WTC11 (cell line): ENCODE measurements at regions not wholly inside any gene's neighbourhood (a gene's known extent, or its start where the extent isn't known, plus 50 kb on each side); places are given as distances from the start of the nearest gene placed in this dataset.

Experiments used
- ATAC-seq: fragments of 200-7000 bp; cut with Tn5 transposase; 2 replicates; pipeline ENCODE4 v1.10.0; 2021; ENCODE audit warnings: mild to moderate bottlenecking, moderate library complexity
- CTCF ChIA-PET: fragments of 300-600 bp; sonication (Branson Sonifier 250); formaldehyde crosslinking; loops from one replicate; lab custom pipeline; 2021; ENCODE audit warnings: antibody characterized with exemption; lab: Charles Lee
- POLR2A ChIA-PET: fragments of 350-600 bp; sonication (Branson Sonifier 250); formaldehyde crosslinking; loops from one replicate; lab custom pipeline; 2021; ENCODE audit warnings: antibody characterized with exemption; lab: Charles Lee
- DNase-seq: peaks from one replicate; pipeline ENCODE4 v3.0.0; 2021; ENCODE audit warnings: low spot score
- H3K27ac Mint-ChIP-seq: 2 replicates; pipeline ENCODE4 v1.8.0; 2021; ENCODE audit warnings: mixed read lengths
- H3K27me3 Mint-ChIP-seq: 2 replicates; pipeline ENCODE4 v1.8.0; 2021; ENCODE audit warnings: low read depth, mild to moderate bottlenecking, moderate library complexity, mixed read lengths
- H3K36me3 Mint-ChIP-seq: 2 replicates; pipeline ENCODE4 v1.8.0; 2021; ENCODE audit warnings: mixed read lengths
- H3K4me1 Mint-ChIP-seq: 2 replicates; pipeline ENCODE4 v1.8.0; 2022; ENCODE audit warnings: mixed read lengths
- H3K4me3 Mint-ChIP-seq: 2 replicates; pipeline ENCODE4 v1.8.0; 2021; ENCODE audit warnings: mild to moderate bottlenecking, moderate library complexity, mixed read lengths
- H3K9me3 Mint-ChIP-seq: 2 replicates; pipeline ENCODE4 v1.8.0; 2021; ENCODE audit warnings: mixed read lengths
- CTCF ChIP-seq: fragments of 200-600 bp; IDR thresholded peaks from 2 replicates; pipeline ENCODE4 v1.8.0; 2022; ENCODE audit warnings: antibody characterized with exemption
- EMX1 ChIP-seq: fragments of 250-450 bp; sonication (Bioruptor Pico); IDR thresholded peaks from 2 replicates; pipeline ENCODE4 v1.8.0; 2021; ENCODE audit warnings: mild to moderate bottlenecking
- FOXK1 ChIP-seq: sonication (generic); formaldehyde crosslinking; IDR thresholded peaks from 2 replicates; pipeline ENCODE4 v1.8.0; 2022; ENCODE audit warnings: mild to moderate bottlenecking, moderate library complexity, missing genetic modification reagents
- IRF2 ChIP-seq: sonication (generic); formaldehyde crosslinking; IDR thresholded peaks from 2 replicates; pipeline ENCODE4 v1.8.0; 2022; ENCODE audit warnings: low read depth, missing genetic modification reagents, borderline replicate concordance
- JUN ChIP-seq: sonication (generic); formaldehyde crosslinking; IDR thresholded peaks from 2 replicates; pipeline ENCODE4 v1.8.0; 2023; ENCODE audit warnings: mild to moderate bottlenecking, missing genetic modification reagents
- NFATC4 ChIP-seq: fragments of 250-450 bp; sonication (Bioruptor Pico); IDR thresholded peaks from 2 replicates; pipeline ENCODE4 v1.9.0; 2021; ENCODE audit warnings: mild to moderate bottlenecking
- NFE2L1 ChIP-seq: sonication (generic); formaldehyde crosslinking; IDR thresholded peaks from 2 replicates; pipeline ENCODE4 v1.8.1; 2023; ENCODE audit warnings: missing genetic modification reagents
- NR1H2 ChIP-seq: sonication (generic); formaldehyde crosslinking; IDR thresholded peaks from 2 replicates; pipeline ENCODE4 v1.9.0; 2021; ENCODE audit warnings: mild to moderate bottlenecking, moderate library complexity, missing genetic modification reagents
- NR2C2 ChIP-seq: sonication (generic); formaldehyde crosslinking; IDR thresholded peaks from 2 replicates; pipeline ENCODE4 v1.8.0; 2022; ENCODE audit warnings: mild to moderate bottlenecking, missing genetic modification reagents
- NR3C1 ChIP-seq: sonication (generic); formaldehyde crosslinking; conservative IDR thresholded peaks from 2 replicates; pipeline ENCODE4 v1.8.1; 2023; ENCODE audit warnings: low read depth, mild to moderate bottlenecking, missing genetic modification reagents
- PREB ChIP-seq: sonication (generic); formaldehyde crosslinking; IDR thresholded peaks from 2 replicates; pipeline ENCODE4 v1.8.1; 2022; ENCODE audit warnings: mild to moderate bottlenecking, missing genetic modification reagents, moderate library complexity, borderline replicate concordance
- SOX15 ChIP-seq: fragments of 250-450 bp; sonication (Bioruptor Pico); IDR thresholded peaks from 2 replicates; pipeline ENCODE4 v1.9.0; 2021; ENCODE audit warnings: mild to moderate bottlenecking
- SP1 ChIP-seq: sonication (generic); formaldehyde crosslinking; conservative IDR thresholded peaks from 2 replicates; pipeline ENCODE4 v1.8.1; 2022; ENCODE audit warnings: missing genetic modification reagents
- TP53 ChIP-seq: sonication (generic); formaldehyde crosslinking; IDR thresholded peaks from 2 replicates; pipeline ENCODE4 v1.8.1; 2023; ENCODE audit warnings: mild to moderate bottlenecking, missing genetic modification reagents
- USF2 ChIP-seq: sonication (generic); formaldehyde crosslinking; IDR thresholded peaks from 2 replicates; pipeline ENCODE4 v1.8.1; 2023; ENCODE audit warnings: mild to moderate bottlenecking, missing genetic modification reagents, moderate library complexity
- ZNF138 ChIP-seq: sonication (generic); formaldehyde crosslinking; conservative IDR thresholded peaks from 2 replicates; pipeline ENCODE4 v1.8.1; 2022; ENCODE audit warnings: mild to moderate bottlenecking, moderate library complexity, missing genetic modification reagents
- ZNF425 ChIP-seq: fragments of 250-450 bp; sonication (Bioruptor Pico); conservative IDR thresholded peaks from 2 replicates; pipeline ENCODE4 v1.9.0; 2021; ENCODE audit warnings: mild to moderate bottlenecking
- ZNF671 ChIP-seq: fragments of 250-450 bp; sonication (Bioruptor Pico); IDR thresholded peaks from 2 replicates; pipeline ENCODE4 v1.8.0; 2021; ENCODE audit warnings: mild to moderate bottlenecking
- TF ChIP-seq, protein P1 (sequence below): sonication (generic); formaldehyde crosslinking; IDR thresholded peaks from 2 replicates; pipeline ENCODE4 v1.8.0; 2023; ENCODE audit warnings: missing genetic modification reagents
- TF ChIP-seq, protein P2 (sequence below): sonication (generic); formaldehyde crosslinking; IDR thresholded peaks from 2 replicates; pipeline ENCODE4 v1.8.0; 2022; ENCODE audit warnings: mild to moderate bottlenecking, missing genetic modification reagents
- TF ChIP-seq, protein P3 (sequence below): fragments of 250-450 bp; sonication (Bioruptor Pico); IDR thresholded peaks from 2 replicates; pipeline ENCODE4 v1.9.0; 2021; ENCODE audit warnings: mild to moderate bottlenecking
- TF ChIP-seq, protein P4 (sequence below): sonication (generic); formaldehyde crosslinking; IDR thresholded peaks from 2 replicates; pipeline ENCODE4 v1.8.1; 2022; ENCODE audit warnings: missing genetic modification reagents, borderline replicate concordance

- H3K9me3 Mint-ChIP-seq: no peaks in the 10 kb centered on the region
These were observed 520.5 kb downstream of the PPARGC1A start for GRCh38 chr4:23369331-23369730.

DNA sequence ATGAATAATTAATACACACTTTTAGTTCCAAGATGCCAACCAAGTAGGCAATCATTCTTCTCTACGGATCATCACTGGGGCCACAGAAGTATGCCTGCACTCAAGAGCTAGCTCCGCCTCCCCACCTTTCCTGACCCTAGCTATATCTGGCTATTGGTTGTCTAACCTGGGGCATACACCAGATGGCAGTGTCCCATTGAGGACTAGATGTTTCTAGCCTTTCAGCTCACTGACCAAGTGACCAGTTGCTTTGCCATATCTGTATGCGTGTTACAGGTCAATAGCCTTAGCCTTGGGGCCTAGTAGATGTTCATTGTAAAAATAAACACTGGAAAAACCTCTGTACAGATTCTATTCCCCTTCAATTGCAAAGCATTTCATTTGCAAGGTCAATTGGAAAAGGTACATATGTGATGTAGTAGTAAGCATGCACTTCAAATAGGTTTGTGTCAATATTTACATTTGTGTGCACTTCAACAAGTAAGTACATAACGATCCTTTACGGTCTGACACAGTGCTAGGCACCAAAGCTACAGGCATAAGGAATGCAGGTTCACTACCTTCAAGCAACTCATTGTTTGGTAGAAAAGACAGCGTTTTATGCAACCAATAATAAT, 521.7 kb downstream of the PPARGC1A start:
- Mint-ChIP-seq H3K9me3 (no peaks in the 10 kb centered on the region), H3K27me3 (peaks cover 23% of the 10 kb centered on the region), H3K36me3 (no peaks in the 10 kb centered on the region), H3K4me3 (no peak overlapping the region), H3K27ac (no peak overlapping the region), H3K4me1 (peaks cover 16% of the 10 kb centered on the region)
- ChIA-PET POLR2A (interaction anchor here (0.5 kb wide), 2 partner anchors 246 to 1045 kb away, joined by 3 read pairs; no protein-coding TSS in a partner anchor), CTCF (interaction anchor here (0.6 to 1.6 kb wide), 29 partner anchors 9 to 1051 kb away, joined by 3 to 35 read pairs (median 3); no protein-coding TSS in a partner anchor)
- DNase-seq (peak; percentile 72), ATAC-seq (peak; percentile 97)
- TF ChIP-seq, protein P1, sequence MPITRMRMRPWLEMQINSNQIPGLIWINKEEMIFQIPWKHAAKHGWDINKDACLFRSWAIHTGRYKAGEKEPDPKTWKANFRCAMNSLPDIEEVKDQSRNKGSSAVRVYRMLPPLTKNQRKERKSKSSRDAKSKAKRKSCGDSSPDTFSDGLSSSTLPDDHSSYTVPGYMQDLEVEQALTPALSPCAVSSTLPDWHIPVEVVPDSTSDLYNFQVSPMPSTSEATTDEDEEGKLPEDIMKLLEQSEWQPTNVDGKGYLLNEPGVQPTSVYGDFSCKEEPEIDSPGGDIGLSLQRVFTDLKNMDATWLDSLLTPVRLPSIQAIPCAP (CRISPR knock-in tag): no peak
- TF ChIP-seq CTCF: peak; percentile 56

More at GRCh38 chr4:23369331-23369730, 520.5 kb downstream of the PPARGC1A start:
- DNase-seq (peak; percentile 29), ATAC-seq (peak; percentile 45)
- Mint-ChIP-seq H3K27ac (no peak overlapping the region), H3K36me3 (no peaks in the 10 kb centered on the region), H3K27me3 (peaks cover 23% of the 10 kb centered on the region), H3K4me3 (no peak overlapping the region), H3K4me1 (peaks cover 25% of the 10 kb centered on the region)
- TF ChIP-seq NR3C1 (CRISPR knock-in tag) (no peak), JUN (CRISPR knock-in tag) (no peak), IRF2 (CRISPR knock-in tag) (no peak), ZNF138 (no peak), USF2 (peak; percentile 77), NFATC4 (no peak), NR1H2 (CRISPR knock-in tag) (no peak)
- TF ChIP-seq, protein P2, sequence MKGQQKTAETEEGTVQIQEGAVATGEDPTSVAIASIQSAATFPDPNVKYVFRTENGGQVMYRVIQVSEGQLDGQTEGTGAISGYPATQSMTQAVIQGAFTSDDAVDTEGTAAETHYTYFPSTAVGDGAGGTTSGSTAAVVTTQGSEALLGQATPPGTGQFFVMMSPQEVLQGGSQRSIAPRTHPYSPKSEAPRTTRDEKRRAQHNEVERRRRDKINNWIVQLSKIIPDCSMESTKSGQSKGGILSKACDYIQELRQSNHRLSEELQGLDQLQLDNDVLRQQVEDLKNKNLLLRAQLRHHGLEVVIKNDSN (CRISPR knock-in tag): peak; percentile 63
- ChIA-PET POLR2A (no interaction called here), CTCF (interaction anchor here (0.6 to 1.1 kb wide), 3 partner anchors 245 to 1043 kb away, joined by 3 to 4 read pairs (median 3); no protein-coding TSS in a partner anchor)

DNA sequence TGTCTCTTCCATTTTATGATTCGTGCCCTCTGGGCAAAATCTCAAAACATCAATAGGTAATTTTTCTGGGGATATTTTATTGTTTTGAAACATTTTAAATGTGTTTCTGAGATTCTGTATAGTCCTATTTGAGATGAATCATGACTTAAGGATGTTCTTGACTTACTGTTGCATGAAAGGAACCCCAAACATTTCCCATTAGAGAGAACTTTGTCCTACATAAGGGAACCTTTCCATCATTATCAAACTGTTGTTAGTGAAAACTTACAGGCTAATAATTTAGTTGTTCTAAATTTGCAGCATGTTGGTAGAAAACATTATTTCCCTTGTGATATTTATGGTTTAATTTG, 523.3 kb downstream of the PPARGC1A start:
- peaks cover 20% of the 10 kb centered on the region for H3K27me3 Mint-ChIP-seq
- no peak overlapping the region for H3K4me3 Mint-ChIP-seq
- no peak overlapping the region for H3K27ac Mint-ChIP-seq
- ATAC-seq: no peak
- no peaks in the 10 kb centered on the region for H3K36me3 Mint-ChIP-seq
- no peak for DNase-seq
- CTCF ChIA-PET: no interaction called here
- H3K4me1 Mint-ChIP-seq: peaks cover 11% of the 10 kb centered on the region
- POLR2A ChIA-PET: no interaction called here
- no peaks in the 10 kb centered on the region for H3K9me3 Mint-ChIP-seq
- TF ChIP-seq PREB (CRISPR knock-in tag) (no peak), TP53 (no peak), SP1 (CRISPR knock-in tag) (no peak), ZNF425 (CRISPR knock-in tag) (no peak), EMX1 (CRISPR knock-in tag) (no peak), ZNF671 (CRISPR knock-in tag) (no peak), NR2C2 (CRISPR knock-in tag) (no peak), SOX15 (CRISPR knock-in tag) (no peak), NFE2L1 (CRISPR knock-in tag) (no peak), FOXK1 (CRISPR knock-in tag) (no peak)
- TF ChIP-seq, protein P3, sequence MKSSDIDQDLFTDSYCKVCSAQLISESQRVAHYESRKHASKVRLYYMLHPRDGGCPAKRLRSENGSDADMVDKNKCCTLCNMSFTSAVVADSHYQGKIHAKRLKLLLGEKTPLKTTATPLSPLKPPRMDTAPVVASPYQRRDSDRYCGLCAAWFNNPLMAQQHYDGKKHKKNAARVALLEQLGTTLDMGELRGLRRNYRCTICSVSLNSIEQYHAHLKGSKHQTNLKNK: no peak
- TF ChIP-seq, protein P4, sequence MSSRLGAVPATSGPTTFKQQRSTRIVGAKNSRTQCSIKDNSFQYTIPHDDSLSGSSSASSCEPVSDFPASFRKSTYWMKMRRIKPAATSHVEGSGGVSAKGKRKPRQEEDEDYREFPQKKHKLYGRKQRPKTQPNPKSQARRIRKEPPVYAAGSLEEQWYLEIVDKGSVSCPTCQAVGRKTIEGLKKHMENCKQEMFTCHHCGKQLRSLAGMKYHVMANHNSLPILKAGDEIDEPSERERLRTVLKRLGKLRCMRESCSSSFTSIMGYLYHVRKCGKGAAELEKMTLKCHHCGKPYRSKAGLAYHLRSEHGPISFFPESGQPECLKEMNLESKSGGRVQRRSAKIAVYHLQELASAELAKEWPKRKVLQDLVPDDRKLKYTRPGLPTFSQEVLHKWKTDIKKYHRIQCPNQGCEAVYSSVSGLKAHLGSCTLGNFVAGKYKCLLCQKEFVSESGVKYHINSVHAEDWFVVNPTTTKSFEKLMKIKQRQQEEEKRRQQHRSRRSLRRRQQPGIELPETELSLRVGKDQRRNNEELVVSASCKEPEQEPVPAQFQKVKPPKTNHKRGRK (CRISPR knock-in tag): no peak
